K562 (cell line): ENCODE measurements at regions not wholly inside any gene's neighbourhood (a gene's known extent, or its start where the extent isn't known, plus 50 kb on each side); places are given as distances from the start of the nearest gene placed in this dataset.

Experiments
- ATAC-seq: fragments of 200-7000 bp; cut with Tn5 transposase; 3 replicates; pipeline ENCODE4 v1.9.1; 2020; ENCODE audit warnings: moderate library complexity
- BruUV-seq: library from RNA; stranded (reverse); fragments of 400-500 nt; replicated peaks from 2 replicates; lab custom pipeline; 2021; lab: Mats Ljungman, UMichigan
- CTCF ChIA-PET: fragments of 300-600 bp; formaldehyde crosslinking; extraction: SDS; loops from one replicate; lab custom pipeline; 2021; ENCODE audit warnings: low intra/inter-chr PET ratio; lab: Yijun Ruan, JAX
- POLR2A ChIA-PET: fragments of 300-600, 350-650 bp; sonication (Branson Sonifier 250); formaldehyde crosslinking; extraction: SDS; loops from one replicate; lab custom pipeline; 2021; ENCODE audit warnings: antibody characterized with exemption, inconsistent platforms; lab: Yijun Ruan, JAX
- DNase-seq, 4 experiments: peaks; one replicate each; pipeline versions ENCODE4 v3.0.0 to v3.0.0-alpha.2; 2011 to 2018; ENCODE audit warnings: low spot score in 3 of 4, mixed read lengths in 3 of 4; ENCODE audit errors: extremely low read depth in 1 of 4
- FAIRE-seq: peaks from 2 replicates; lab custom pipeline; 2011; peaks lifted over from hg19 to GRCh38; lab: Jason Lieb, UNC
- H2AFZ ChIP-seq: 2 replicates; pipeline ENCODE4 v1.6.0; 2011; ENCODE audit warnings: low read depth, low read length, control low read depth, inconsistent platforms
- H3K27ac ChIP-seq: fragments of 200-600 bp; 3 replicates; pipeline ENCODE4 v1.8.0; 2011; ENCODE audit warnings: low read depth, mild to moderate bottlenecking, control low read depth, inconsistent platforms, low read length, moderate library complexity, mixed read lengths; ENCODE audit errors: extremely low read depth
- H3K27me3 ChIP-seq, 2 experiments: fragments of 300-600 bp in 1 of 2; 2 replicates in 1 of 2; 3 replicates in 1 of 2; pipeline versions ENCODE4 v1.6.0 to v1.8.0; 2011; ENCODE audit warnings: inconsistent platforms in 2 of 2, low read length in 2 of 2, mild to moderate bottlenecking in 1 of 2, mixed read lengths in 1 of 2, moderate library complexity in 1 of 2; ENCODE audit not compliant: control insufficient read depth in 2 of 2, insufficient read depth in 2 of 2
- H3K36me3 ChIP-seq: fragments of 300-600 bp; 3 replicates; pipeline ENCODE4 v1.8.0; 2011; ENCODE audit warnings: mild to moderate bottlenecking, low read length, inconsistent platforms; ENCODE audit not compliant: control insufficient read depth, insufficient read depth
- H3K4me1 ChIP-seq, 2 experiments: fragments of 200-600 bp in 1 of 2; replicated peaks in 1 of 2; 2 replicates in 1 of 2; 3 replicates in 1 of 2; pipeline versions ENCODE4 v1.5.1 to v1.8.0; 2011; ENCODE audit warnings: inconsistent platforms in 2 of 2, low read length in 2 of 2, mild to moderate bottlenecking in 1 of 2, mixed read lengths in 1 of 2, moderate library complexity in 1 of 2; ENCODE audit not compliant: control insufficient read depth in 2 of 2, insufficient read depth in 2 of 2
- H3K4me2 ChIP-seq: 2 replicates; pipeline ENCODE4 v1.6.1; 2011; ENCODE audit warnings: low read length, control low read depth, inconsistent platforms, mixed read lengths; ENCODE audit not compliant: insufficient read depth
- H3K4me3 ChIP-seq: fragments of 200-600 bp; sonication (generic), shearing (Covaris generic); 2 replicates; pipeline ENCODE4 v1.5.1; 2016; ENCODE audit warnings: control low read depth, inconsistent platforms
- H3K79me2 ChIP-seq: fragments of 200-600 bp; 3 replicates; pipeline ENCODE4 v1.8.0; 2011; ENCODE audit warnings: low read length, inconsistent platforms; ENCODE audit not compliant: control insufficient read depth, insufficient read depth
- H3K9ac ChIP-seq, 2 experiments: 2 replicates each; pipeline versions ENCODE4 v1.6.0 to v1.6.1; 2011; ENCODE audit warnings: low read depth in 2 of 2, low read length in 2 of 2, control low read depth in 1 of 2, inconsistent platforms in 1 of 2, mild to moderate bottlenecking in 1 of 2, mixed read lengths in 1 of 2; ENCODE audit not compliant: insufficient read depth in 1 of 2
- H3K9me1 ChIP-seq: one replicate; pipeline ENCODE4 v1.6.0; 2011; ENCODE audit warnings: inconsistent platforms, mild to moderate bottlenecking, low read length, moderate library complexity; ENCODE audit not compliant: control insufficient read depth, insufficient read depth
- H3K9me3 ChIP-seq: replicated peaks from 2 replicates; pipeline ENCODE4 v1.5.1; 2011; ENCODE audit warnings: low read depth, low read length, inconsistent platforms; ENCODE audit not compliant: control insufficient read depth, insufficient read depth
- H4K20me1 ChIP-seq: replicated peaks from 2 replicates; pipeline ENCODE4 v1.6.1; 2011; ENCODE audit warnings: low read length, inconsistent platforms, mixed read lengths; ENCODE audit not compliant: control insufficient read depth, insufficient read depth
- C11orf30 ChIP-seq: fragments of 450-650 bp; IDR thresholded peaks from 2 replicates; pipeline ENCODE4 v1.6.1; 2016; ENCODE audit warnings: low read depth, mild to moderate bottlenecking
- MAFF ChIP-seq: IDR thresholded peaks from 2 replicates; pipeline ENCODE4 v1.6.1; 2012; ENCODE audit warnings: low read length, improper control_type of control experiment
- MAFK ChIP-seq: IDR thresholded peaks from 2 replicates; pipeline ENCODE4 v1.6.1; 2011; ENCODE audit warnings: low read length, improper control_type of control experiment
- ZNF316 ChIP-seq: fragments of 450-650 bp; IDR thresholded peaks from 2 replicates; pipeline ENCODE4 v1.6.1; 2016
- ZNF444 ChIP-seq: fragments of 250-450 bp; sonication (Bioruptor Pico); IDR thresholded peaks from 2 replicates; pipeline ENCODE4 v1.4.0; 2020; ENCODE audit warnings: mild to moderate bottlenecking, moderate library complexity
- WGBS: fragments of 100-300 bp; shearing (Covaris generic); methylation state at CpG from one replicate; pipeline ENCODE4 v1.1.6; 2016; ENCODE audit warnings: low coverage, mixed read lengths; ENCODE audit not compliant: insufficient coverage; ENCODE audit errors: missing lambda C conversion rate; 5-methylcytosine and 5-hydroxymethylcytosine counted together
- in situ Hi-C: fragments of 300-500 bp; cut with MboI; formaldehyde crosslinking; loops from 4 replicates; pipeline ENCODE4 v1.15.0; 2018; ENCODE audit warnings: inconsistent platforms, mixed read lengths
- intact Hi-C: fragments of 100-400 bp; cut with micrococcal nuclease; formaldehyde crosslinking; loops from 2 replicates; pipeline ENCODE4 v1.14.2; 2022
- TF ChIP-seq, protein P1 (sequence below): fragments of 450-650 bp; IDR thresholded peaks from one replicate; pipeline ENCODE4 v1.6.1; 2018; ENCODE audit warnings: mild to moderate bottlenecking, moderate library complexity; ENCODE audit not compliant: partially characterized antibody
- TF ChIP-seq, protein P2 (sequence below): sonication (generic); formaldehyde crosslinking; IDR thresholded peaks from 2 replicates; pipeline ENCODE4 v1.8.0; 2023; ENCODE audit warnings: mild to moderate bottlenecking, missing genetic modification reagents
- TF ChIP-seq, protein P3 (sequence below): fragments of 450-650 bp; formaldehyde crosslinking; IDR thresholded peaks from 2 replicates; pipeline ENCODE4 v1.4.0; 2020; ENCODE audit warnings: mild to moderate bottlenecking

DNA sequence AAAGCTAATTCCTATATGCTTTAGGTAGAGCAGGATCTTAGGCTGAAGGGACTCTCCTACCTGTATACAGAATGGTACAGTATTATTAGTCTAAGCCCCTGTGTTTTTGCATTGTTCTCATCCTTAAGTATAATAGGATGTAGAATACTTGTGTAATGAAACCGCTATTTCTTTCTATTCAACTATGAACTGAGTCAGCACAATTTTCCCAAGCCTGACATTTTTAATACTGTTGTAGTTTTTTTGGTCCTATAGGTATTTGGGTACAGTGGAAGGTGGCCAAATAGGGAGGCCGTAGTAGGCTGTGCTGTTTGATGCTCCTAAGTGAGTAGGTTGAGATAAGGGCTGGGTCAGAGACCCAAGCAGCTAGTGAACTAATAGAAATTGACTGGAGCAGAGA lies 205.1 kb downstream of the MACC1 start:
- Histone ChIP-seq H3K4me2 (no peak overlapping the region), H3K4me3 (no peak overlapping the region)
- no peak for DNase-seq
- POLR2A ChIA-PET = no interaction called here
- TF ChIP-seq ZNF316 = peak; percentile 59
- peak; percentile 43 for TF ChIP-seq MAFF
- TF ChIP-seq, protein P1, sequence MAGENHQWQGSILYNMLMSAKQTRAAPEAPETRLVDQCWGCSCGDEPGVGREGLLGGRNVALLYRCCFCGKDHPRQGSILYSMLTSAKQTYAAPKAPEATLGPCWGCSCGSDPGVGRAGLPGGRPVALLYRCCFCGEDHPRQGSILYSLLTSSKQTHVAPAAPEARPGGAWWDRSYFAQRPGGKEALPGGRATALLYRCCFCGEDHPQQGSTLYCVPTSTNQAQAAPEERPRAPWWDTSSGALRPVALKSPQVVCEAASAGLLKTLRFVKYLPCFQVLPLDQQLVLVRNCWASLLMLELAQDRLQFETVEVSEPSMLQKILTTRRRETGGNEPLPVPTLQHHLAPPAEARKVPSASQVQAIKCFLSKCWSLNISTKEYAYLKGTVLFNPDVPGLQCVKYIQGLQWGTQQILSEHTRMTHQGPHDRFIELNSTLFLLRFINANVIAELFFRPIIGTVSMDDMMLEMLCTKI = no peak
- TF ChIP-seq, protein P2, sequence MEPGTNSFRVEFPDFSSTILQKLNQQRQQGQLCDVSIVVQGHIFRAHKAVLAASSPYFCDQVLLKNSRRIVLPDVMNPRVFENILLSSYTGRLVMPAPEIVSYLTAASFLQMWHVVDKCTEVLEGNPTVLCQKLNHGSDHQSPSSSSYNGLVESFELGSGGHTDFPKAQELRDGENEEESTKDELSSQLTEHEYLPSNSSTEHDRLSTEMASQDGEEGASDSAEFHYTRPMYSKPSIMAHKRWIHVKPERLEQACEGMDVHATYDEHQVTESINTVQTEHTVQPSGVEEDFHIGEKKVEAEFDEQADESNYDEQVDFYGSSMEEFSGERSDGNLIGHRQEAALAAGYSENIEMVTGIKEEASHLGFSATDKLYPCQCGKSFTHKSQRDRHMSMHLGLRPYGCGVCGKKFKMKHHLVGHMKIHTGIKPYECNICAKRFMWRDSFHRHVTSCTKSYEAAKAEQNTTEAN (CRISPR knock-in tag) = no peak
- no peak for TF ChIP-seq ZNF444 (CRISPR knock-in tag)
- peak; percentile 48; the same call in 1 of the 2 replicates for TF ChIP-seq MAFK
- peak; percentile 45 for TF ChIP-seq C11orf30
- TF ChIP-seq, protein P3, sequence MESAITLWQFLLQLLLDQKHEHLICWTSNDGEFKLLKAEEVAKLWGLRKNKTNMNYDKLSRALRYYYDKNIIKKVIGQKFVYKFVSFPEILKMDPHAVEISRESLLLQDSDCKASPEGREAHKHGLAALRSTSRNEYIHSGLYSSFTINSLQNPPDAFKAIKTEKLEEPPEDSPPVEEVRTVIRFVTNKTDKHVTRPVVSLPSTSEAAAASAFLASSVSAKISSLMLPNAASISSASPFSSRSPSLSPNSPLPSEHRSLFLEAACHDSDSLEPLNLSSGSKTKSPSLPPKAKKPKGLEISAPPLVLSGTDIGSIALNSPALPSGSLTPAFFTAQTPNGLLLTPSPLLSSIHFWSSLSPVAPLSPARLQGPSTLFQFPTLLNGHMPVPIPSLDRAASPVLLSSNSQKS (CRISPR knock-in tag) = no peak
- TF ChIP-seq, all 486 proteins: peak for 4
- H3K79me2 ChIP-seq = no peaks in the 10 kb centered on the region
- H3K4me1 ChIP-seq = no peaks in the 10 kb centered on the region
- no peaks in the 10 kb centered on the region for H3K36me3 ChIP-seq
- in situ Hi-C loops = no loop called here
- H4K20me1 ChIP-seq = no peaks in the 10 kb centered on the region
- ATAC-seq = no peak
- H3K27ac ChIP-seq = no peak overlapping the region
- no peak overlapping the region for H3K9ac ChIP-seq
- H3K9me3 ChIP-seq = no peaks in the 10 kb centered on the region
- H3K9me1 ChIP-seq = no peaks in the 10 kb centered on the region
- H2AFZ ChIP-seq = no peak overlapping the region
- H3K27me3 ChIP-seq = no peaks in the 10 kb centered on the region
- WGBS = 4% methylated on average over 2 of the region's 2 CpGs
- intact Hi-C loops = no loop called here
- BruUV-seq = no TSS peak
- CTCF ChIA-PET = no interaction called here
- FAIRE-seq = no peak
